ENCODE measurements at regions not wholly inside any gene's neighbourhood (a gene's known extent, or its start where the extent isn't known, plus 50 kb on each side); places are given as distances from the start of the nearest gene placed in this dataset.
A peak's percentile ranks its signal among the peaks of the same experiment; 100 is the strongest.

DNA sequence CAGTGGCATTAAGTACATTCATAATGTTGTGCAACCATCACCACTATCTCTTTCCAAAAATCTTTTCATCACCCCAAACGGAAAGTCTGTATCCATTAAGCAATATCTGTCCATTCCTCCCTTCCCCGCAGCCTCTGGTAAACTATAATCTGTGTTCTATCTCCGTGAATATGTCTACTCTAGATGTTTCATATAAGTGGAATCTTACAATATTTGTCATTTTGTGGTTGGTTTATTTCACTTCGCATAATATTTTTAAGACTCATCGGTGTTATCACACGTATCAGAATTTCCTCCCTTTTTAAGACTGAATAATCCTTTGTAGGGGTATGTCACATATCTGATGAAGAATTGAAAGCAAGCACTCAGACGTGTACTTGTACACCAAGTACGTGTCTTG lies 86.0 kb upstream of the FGFR2 start:
- TF ChIP-seq, protein P1, sequence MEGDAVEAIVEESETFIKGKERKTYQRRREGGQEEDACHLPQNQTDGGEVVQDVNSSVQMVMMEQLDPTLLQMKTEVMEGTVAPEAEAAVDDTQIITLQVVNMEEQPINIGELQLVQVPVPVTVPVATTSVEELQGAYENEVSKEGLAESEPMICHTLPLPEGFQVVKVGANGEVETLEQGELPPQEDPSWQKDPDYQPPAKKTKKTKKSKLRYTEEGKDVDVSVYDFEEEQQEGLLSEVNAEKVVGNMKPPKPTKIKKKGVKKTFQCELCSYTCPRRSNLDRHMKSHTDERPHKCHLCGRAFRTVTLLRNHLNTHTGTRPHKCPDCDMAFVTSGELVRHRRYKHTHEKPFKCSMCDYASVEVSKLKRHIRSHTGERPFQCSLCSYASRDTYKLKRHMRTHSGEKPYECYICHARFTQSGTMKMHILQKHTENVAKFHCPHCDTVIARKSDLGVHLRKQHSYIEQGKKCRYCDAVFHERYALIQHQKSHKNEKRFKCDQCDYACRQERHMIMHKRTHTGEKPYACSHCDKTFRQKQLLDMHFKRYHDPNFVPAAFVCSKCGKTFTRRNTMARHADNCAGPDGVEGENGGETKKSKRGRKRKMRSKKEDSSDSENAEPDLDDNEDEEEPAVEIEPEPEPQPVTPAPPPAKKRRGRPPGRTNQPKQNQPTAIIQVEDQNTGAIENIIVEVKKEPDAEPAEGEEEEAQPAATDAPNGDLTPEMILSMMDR (IDR thresholded peaks at IDR 0.05): no peak
- H3K9me3 Mint-ChIP-seq: peaks cover 0 to 7% (median 4%) of the 10 kb centered on the region in 7 donors
- peak in 2 of 3 donors; percentile 4 to 9 for DNase-seq
- peaks cover 16% of the 10 kb centered on the region for H3K4me1 Mint-ChIP-seq
- Histone ChIP-seq H3K27me3 (ENCODE audit: control insufficient read depth in 2 of 2, insufficient read depth in 2 of 2, low read length in 2 of 2) (peaks cover 0 to 27% of the 10 kb centered on the region in 2 donors), H3K4me1 (ENCODE audit: control insufficient read depth in 1 of 2, insufficient read depth in 2 of 2, low read length in 2 of 2) (peaks cover 9 to 15% of the 10 kb centered on the region in 2 donors), H3K4me3 (replicated peaks in 1 of 3; ENCODE audit: low read depth in 2 of 3, low read length in 3 of 3) (no peak overlapping the region), H3K79me2 (ENCODE audit: insufficient read depth, low read length) (no peaks in the 10 kb centered on the region), H2AFZ (ENCODE audit: insufficient read depth, low read depth, low read length, poor library complexity, severe bottlenecking) (no peak overlapping the region), H3K9me3 (replicated peaks in 1 of 2; ENCODE audit: control insufficient read depth in 1 of 2, insufficient read depth in 1 of 2, low read length in 2 of 2) (no peaks in the 10 kb centered on the region), H3K36me3 (replicated peaks in 1 of 2; ENCODE audit: control insufficient read depth in 1 of 2, insufficient read depth in 2 of 2, low read length in 2 of 2) (no peaks in the 10 kb centered on the region), H4K20me1 (ENCODE audit: insufficient read depth, low read length) (no peaks in the 10 kb centered on the region), H3K4me2 (replicated peaks; ENCODE audit: extremely low read depth, low read length, poor library complexity, severe bottlenecking) (peak overlapping the region; percentile 23), H3K9ac (ENCODE audit: insufficient read depth, low read length, poor library complexity, severe bottlenecking) (no peak overlapping the region), H3K27ac (ENCODE audit: low read depth in 1 of 2, low read length in 2 of 2) (no peak overlapping the region)
- H3K27me3 Mint-ChIP-seq (ENCODE audit: low read depth in 3 of 3): peaks cover 3 to 51% (median 34%) of the 10 kb centered on the region in 3 donors
- peak overlapping the region in 1 of 7 donors; percentile 17 for H3K27ac Mint-ChIP-seq
- intact Hi-C loops (cut with micrococcal nuclease): no loop called here
- WGBS (ENCODE audit: insufficient coverage): 35% methylated on average over 2 of the region's 8 CpGs
- H3K4me3 Mint-ChIP-seq: peak overlapping the region in 1 of 2 donors; percentile 27
- H3K36me3 Mint-ChIP-seq: no peaks in the 10 kb centered on the region

DNA sequence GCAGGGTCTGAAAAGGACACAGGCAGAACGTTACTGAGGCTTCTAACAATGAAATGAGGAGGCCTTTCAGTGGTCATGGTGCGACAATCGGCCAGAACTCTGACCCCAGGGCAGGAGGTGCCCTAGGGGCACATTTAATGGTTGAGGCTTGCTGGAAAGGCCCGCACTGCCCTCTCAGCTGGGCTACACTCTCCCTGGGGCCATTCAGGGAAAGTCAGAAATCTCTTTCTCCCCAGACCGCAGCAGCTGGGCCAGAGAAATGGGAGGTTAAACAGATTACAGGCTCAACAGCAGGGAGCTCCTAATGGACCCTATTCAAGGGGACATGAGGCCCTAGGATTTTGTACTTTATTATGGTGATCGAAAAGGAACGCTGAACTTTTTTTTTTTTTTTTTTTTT lies 85.6 kb upstream of the FGFR2 start:
- TF ChIP-seq, protein P1 (IDR thresholded peaks at IDR 0.05): no peak
- intact Hi-C loops (cut with micrococcal nuclease): no loop called here
- peaks cover 16% of the 10 kb centered on the region for H3K4me1 Mint-ChIP-seq
- Histone ChIP-seq H3K4me2 (replicated peaks; ENCODE audit: extremely low read depth, low read length, poor library complexity, severe bottlenecking) (no peak overlapping the region), H3K27me3 (ENCODE audit: control insufficient read depth in 2 of 2, insufficient read depth in 2 of 2, low read length in 2 of 2) (peaks cover 0 to 27% of the 10 kb centered on the region in 2 donors), H3K27ac (ENCODE audit: low read depth in 1 of 2, low read length in 2 of 2) (no peak overlapping the region), H4K20me1 (ENCODE audit: insufficient read depth, low read length) (no peaks in the 10 kb centered on the region), H3K9ac (ENCODE audit: insufficient read depth, low read length, poor library complexity, severe bottlenecking) (no peak overlapping the region), H3K9me3 (replicated peaks in 1 of 2; ENCODE audit: control insufficient read depth in 1 of 2, insufficient read depth in 1 of 2, low read length in 2 of 2) (no peaks in the 10 kb centered on the region), H3K4me1 (ENCODE audit: control insufficient read depth in 1 of 2, insufficient read depth in 2 of 2, low read length in 2 of 2) (peaks cover 9 to 15% of the 10 kb centered on the region in 2 donors), H3K79me2 (ENCODE audit: insufficient read depth, low read length) (no peaks in the 10 kb centered on the region), H3K4me3 (replicated peaks in 1 of 3; ENCODE audit: low read depth in 2 of 3, low read length in 3 of 3) (no peak overlapping the region), H2AFZ (ENCODE audit: insufficient read depth, low read depth, low read length, poor library complexity, severe bottlenecking) (no peak overlapping the region), H3K36me3 (replicated peaks in 1 of 2; ENCODE audit: control insufficient read depth in 1 of 2, insufficient read depth in 2 of 2, low read length in 2 of 2) (no peaks in the 10 kb centered on the region)
- H3K27ac Mint-ChIP-seq: no peak overlapping the region
- 98% methylated on average over 4 of the region's 7 CpGs for WGBS (ENCODE audit: insufficient coverage)
- DNase-seq: no peak
- no peak overlapping the region for H3K4me3 Mint-ChIP-seq
- H3K27me3 Mint-ChIP-seq (ENCODE audit: low read depth in 3 of 3): peaks cover 5 to 51% (median 33%) of the 10 kb centered on the region in 3 donors
- no peaks in the 10 kb centered on the region for H3K36me3 Mint-ChIP-seq
- peaks cover 0 to 9% (median 6%) of the 10 kb centered on the region in 7 donors for H3K9me3 Mint-ChIP-seq

All from CD14-positive monocyte (primary cell).